ENCODE measurements at regions not wholly inside any gene's neighbourhood (a gene's known extent, or its start where the extent isn't known, plus 50 kb on each side); places are given as distances from the start of the nearest gene placed in this dataset.

DNA sequence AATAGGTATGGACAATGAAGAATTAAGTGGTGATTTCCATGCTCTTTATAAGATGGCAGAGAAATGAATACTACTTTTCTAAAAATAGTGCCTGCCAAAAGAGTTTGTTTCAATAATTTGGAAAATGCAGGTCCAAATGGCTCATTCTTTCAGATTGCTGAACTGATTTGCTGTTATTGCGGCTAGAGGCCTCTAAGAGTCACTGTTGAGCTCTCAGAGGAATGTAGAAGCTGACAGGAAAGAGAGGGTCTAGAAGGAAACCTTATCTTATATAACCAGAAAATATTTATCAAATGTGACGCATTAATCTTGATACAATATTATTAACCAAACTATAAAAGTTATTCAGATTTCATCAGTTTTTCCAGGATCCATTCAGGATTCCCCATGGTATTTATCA, 65.7 kb upstream of the PAGE1 start:
- TF ChIP-seq, protein P1, sequence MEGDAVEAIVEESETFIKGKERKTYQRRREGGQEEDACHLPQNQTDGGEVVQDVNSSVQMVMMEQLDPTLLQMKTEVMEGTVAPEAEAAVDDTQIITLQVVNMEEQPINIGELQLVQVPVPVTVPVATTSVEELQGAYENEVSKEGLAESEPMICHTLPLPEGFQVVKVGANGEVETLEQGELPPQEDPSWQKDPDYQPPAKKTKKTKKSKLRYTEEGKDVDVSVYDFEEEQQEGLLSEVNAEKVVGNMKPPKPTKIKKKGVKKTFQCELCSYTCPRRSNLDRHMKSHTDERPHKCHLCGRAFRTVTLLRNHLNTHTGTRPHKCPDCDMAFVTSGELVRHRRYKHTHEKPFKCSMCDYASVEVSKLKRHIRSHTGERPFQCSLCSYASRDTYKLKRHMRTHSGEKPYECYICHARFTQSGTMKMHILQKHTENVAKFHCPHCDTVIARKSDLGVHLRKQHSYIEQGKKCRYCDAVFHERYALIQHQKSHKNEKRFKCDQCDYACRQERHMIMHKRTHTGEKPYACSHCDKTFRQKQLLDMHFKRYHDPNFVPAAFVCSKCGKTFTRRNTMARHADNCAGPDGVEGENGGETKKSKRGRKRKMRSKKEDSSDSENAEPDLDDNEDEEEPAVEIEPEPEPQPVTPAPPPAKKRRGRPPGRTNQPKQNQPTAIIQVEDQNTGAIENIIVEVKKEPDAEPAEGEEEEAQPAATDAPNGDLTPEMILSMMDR (IDR thresholded peaks at IDR 0.05), result peak in 1 of 2 donors; percentile 40
- TF ChIP-seq POLR2AphosphoS5 (IDR thresholded peaks at IDR 0.05) (no peak), POLR2A (IDR thresholded peaks at IDR 0.05) (no peak)
